Loucy (cell line): ENCODE measurements at regions not wholly inside any gene's neighbourhood (a gene's known extent, or its start where the extent isn't known, plus 50 kb on each side); places are given as distances from the start of the nearest gene placed in this dataset.

Source experiments
- H2AFZ ChIP-seq: fragments of 200-600 bp; sonication (generic); 2 replicates; pipeline ENCODE4 v1.6.0; 2016; ENCODE audit warnings: antibody characterized with exemption, mild to moderate bottlenecking, low read length, moderate library complexity
- H3F3A ChIP-seq: fragments of 200-600 bp; 2 replicates; pipeline ENCODE4 v1.6.0; 2016; ENCODE audit warnings: antibody characterized with exemption, low read depth, mild to moderate bottlenecking
- H3K27me3 ChIP-seq: fragments of 200-600 bp; sonication (generic); 2 replicates; pipeline ENCODE4 v1.6.1; 2014; ENCODE audit warnings: low read length, mild to moderate bottlenecking; ENCODE audit not compliant: insufficient read depth, poor library complexity, severe bottlenecking
- H3K36me3 ChIP-seq: fragments of 200-600 bp; sonication (generic); 2 replicates; pipeline ENCODE4 v1.6.1; 2016; ENCODE audit warnings: low read length; ENCODE audit not compliant: insufficient read depth
- H3K4me1 ChIP-seq: fragments of 200-600 bp; sonication (generic); 2 replicates; pipeline ENCODE4 v1.5.1; 2014; ENCODE audit warnings: low read length, mild to moderate bottlenecking; ENCODE audit not compliant: insufficient read depth, poor library complexity, severe bottlenecking
- H3K4me2 ChIP-seq: fragments of 200-600 bp; sonication (generic); 2 replicates; pipeline ENCODE4 v1.6.0; 2014; ENCODE audit warnings: antibody characterized with exemption, low read length, low read depth, mild to moderate bottlenecking; ENCODE audit not compliant: poor library complexity, severe bottlenecking
- H3K4me3 ChIP-seq: fragments of 200-600 bp; sonication (generic); 2 replicates; pipeline ENCODE4 v1.5.1; 2014; ENCODE audit warnings: low read length, mild to moderate bottlenecking, mixed read lengths; ENCODE audit not compliant: poor library complexity, severe bottlenecking
- H3K79me2 ChIP-seq: fragments of 200-600 bp; sonication (generic); 2 replicates; pipeline ENCODE4 v1.6.1; 2014; ENCODE audit warnings: low read length; ENCODE audit not compliant: insufficient read depth
- H3K9ac ChIP-seq: fragments of 200-600 bp; sonication (generic); 2 replicates; pipeline ENCODE4 v1.6.0; 2014; ENCODE audit warnings: mild to moderate bottlenecking, low read depth, low read length, moderate library complexity; ENCODE audit not compliant: poor library complexity, severe bottlenecking
- H3K9me2 ChIP-seq: fragments of 200-600 bp; sonication (generic); replicated peaks from 2 replicates; pipeline ENCODE4 v1.6.1; 2016; ENCODE audit warnings: low read depth, low read length, mixed read lengths
- H3K9me3 ChIP-seq: fragments of 200-600 bp; sonication (generic); 2 replicates; pipeline ENCODE4 v1.6.1; 2014; ENCODE audit warnings: mild to moderate bottlenecking, antibody characterized with exemption, low read length, low read depth; ENCODE audit not compliant: insufficient read depth
- H4K20me1 ChIP-seq: fragments of 200-600 bp; sonication (generic); 2 replicates; pipeline ENCODE4 v1.6.0; 2014; ENCODE audit warnings: antibody characterized with exemption, low read length, mild to moderate bottlenecking; ENCODE audit not compliant: insufficient read depth, poor library complexity, severe bottlenecking
- EZH2phosphoT487 ChIP-seq: fragments of 200-600 bp; IDR thresholded peaks from 2 replicates; pipeline ENCODE4 v1.6.1; 2018; ENCODE audit warnings: antibody characterized with exemption, mild to moderate bottlenecking, moderate library complexity, borderline replicate concordance
- TF ChIP-seq, protein P1 (sequence below): fragments of 200-600 bp; sonication (generic); conservative IDR thresholded peaks from 2 replicates; pipeline ENCODE4 v1.5.1; 2014; ENCODE audit warnings: mild to moderate bottlenecking, antibody characterized with exemption, low read length

DNA sequence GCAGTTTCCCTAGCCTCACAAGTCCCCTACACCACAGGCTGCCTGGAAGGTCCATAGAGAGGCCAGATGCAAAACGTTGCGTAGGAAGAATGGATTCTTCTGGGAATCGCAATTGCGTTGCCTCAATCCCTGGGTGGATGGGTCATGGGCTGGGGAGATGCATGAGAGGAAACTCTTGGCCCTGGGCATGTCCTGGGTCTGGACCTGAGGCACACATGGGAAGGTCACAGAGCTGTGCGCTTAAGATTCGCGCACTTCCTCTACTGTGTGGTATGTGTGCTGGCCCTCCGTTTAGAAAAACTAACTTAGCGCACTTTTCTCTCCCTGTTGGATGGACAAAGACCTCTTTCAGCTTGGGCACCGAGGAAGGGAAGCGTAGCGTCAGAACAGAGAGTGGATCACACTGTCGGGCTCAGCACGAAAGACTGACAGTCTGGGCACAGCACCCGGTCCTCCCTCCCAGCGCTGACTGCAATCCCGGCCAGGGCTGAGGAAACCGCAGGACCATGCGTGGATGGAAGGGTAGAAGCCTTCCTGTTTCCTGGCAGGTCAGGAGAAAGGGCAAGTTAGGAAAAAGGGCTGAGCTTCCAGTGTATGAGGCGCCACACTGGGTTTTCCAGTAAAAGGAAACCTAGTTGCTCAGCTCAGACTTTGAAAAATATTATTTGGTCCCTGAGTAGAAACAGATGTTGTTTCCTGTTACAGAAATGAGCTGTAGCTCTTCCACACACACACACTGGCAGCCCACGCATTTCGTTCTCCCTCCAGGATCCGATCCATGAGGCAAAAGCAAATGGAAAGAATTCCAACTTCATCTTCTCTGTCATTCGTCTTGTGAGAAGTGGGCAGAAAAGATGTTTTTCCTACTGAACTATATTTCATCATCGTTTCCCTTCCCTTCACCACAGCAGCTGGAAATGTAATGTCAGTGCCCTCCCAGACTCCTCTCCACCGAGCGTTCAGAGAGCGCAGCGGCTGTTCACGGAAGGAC lies 86.0 kb downstream of the ING1 start:
- Histone ChIP-seq H3K4me1 (no peaks in the 10 kb centered on the region), H2AFZ (no peak overlapping the region), H3K79me2 (no peaks in the 10 kb centered on the region), H3K27me3 (no peaks in the 10 kb centered on the region), H3K9ac (no peak overlapping the region), H3K4me3 (no peak overlapping the region), H3K9me2 (no peaks in the 10 kb centered on the region), H3K4me2 (no peak overlapping the region), H3K9me3 (peaks cover 4% of the 10 kb centered on the region; the same call in 1 of the 2 replicates), H4K20me1 (no peaks in the 10 kb centered on the region), H3F3A (no peaks in the 10 kb centered on the region), H3K36me3 (no peaks in the 10 kb centered on the region)
- no peak for TF ChIP-seq EZH2phosphoT487
- TF ChIP-seq, protein P1, sequence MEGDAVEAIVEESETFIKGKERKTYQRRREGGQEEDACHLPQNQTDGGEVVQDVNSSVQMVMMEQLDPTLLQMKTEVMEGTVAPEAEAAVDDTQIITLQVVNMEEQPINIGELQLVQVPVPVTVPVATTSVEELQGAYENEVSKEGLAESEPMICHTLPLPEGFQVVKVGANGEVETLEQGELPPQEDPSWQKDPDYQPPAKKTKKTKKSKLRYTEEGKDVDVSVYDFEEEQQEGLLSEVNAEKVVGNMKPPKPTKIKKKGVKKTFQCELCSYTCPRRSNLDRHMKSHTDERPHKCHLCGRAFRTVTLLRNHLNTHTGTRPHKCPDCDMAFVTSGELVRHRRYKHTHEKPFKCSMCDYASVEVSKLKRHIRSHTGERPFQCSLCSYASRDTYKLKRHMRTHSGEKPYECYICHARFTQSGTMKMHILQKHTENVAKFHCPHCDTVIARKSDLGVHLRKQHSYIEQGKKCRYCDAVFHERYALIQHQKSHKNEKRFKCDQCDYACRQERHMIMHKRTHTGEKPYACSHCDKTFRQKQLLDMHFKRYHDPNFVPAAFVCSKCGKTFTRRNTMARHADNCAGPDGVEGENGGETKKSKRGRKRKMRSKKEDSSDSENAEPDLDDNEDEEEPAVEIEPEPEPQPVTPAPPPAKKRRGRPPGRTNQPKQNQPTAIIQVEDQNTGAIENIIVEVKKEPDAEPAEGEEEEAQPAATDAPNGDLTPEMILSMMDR = no peak

DNA sequence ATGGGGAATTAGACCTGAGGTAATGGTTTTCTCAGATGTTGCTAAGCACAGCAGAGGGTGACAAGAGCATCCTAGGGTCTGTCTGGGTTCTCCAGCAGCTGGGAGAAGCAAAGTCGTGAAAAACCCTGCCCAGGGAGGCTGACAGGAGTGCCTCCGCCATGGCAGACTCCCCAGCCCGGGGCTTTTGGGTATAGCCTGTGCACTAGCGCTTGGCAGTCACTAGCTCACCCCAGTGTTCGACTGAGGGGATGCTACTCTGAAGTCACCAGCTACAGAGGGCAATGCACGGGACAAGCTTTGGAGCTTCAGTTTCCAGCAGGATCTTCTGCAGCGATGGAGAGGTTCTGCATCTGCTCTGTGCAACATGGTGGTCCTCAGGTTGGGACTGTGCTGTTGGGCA lies 87.5 kb downstream of the ING1 start:
- Histone ChIP-seq H3K9ac (no peak overlapping the region), H4K20me1 (no peaks in the 10 kb centered on the region), H2AFZ (no peak overlapping the region), H3K79me2 (no peaks in the 10 kb centered on the region), H3K4me3 (no peak overlapping the region), H3F3A (no peaks in the 10 kb centered on the region), H3K36me3 (no peaks in the 10 kb centered on the region), H3K4me2 (no peak overlapping the region), H3K4me1 (no peaks in the 10 kb centered on the region), H3K27me3 (no peaks in the 10 kb centered on the region), H3K9me2 (no peaks in the 10 kb centered on the region), H3K9me3 (no peaks in the 10 kb centered on the region)
- TF ChIP-seq, protein P1 = no peak; the same call in 1 of the 2 replicates
- TF ChIP-seq EZH2phosphoT487 = no peak

DNA sequence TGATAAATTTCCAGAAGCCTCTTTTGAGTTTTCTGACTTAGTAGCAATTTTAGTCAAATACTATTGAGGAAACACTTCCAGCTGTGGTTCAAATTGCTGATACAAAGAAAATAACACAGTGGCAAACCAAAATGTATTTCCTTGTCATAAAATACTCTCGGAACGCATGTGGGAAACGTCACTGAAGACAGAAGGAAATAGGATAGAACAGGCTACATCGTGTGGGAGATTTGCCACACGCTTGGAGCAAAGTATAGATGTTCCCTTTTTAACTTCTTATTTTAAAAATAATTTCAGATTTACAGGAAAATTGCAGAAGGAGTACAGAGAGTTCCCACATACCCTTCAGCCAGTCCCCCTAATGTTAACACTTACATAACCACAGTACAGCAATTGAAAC lies 88.8 kb downstream of the ING1 start:
- Histone ChIP-seq H2AFZ (no peak overlapping the region), H3K9me3 (no peaks in the 10 kb centered on the region), H3K36me3 (no peaks in the 10 kb centered on the region), H3K9ac (no peak overlapping the region), H3K4me1 (no peaks in the 10 kb centered on the region), H3K27me3 (no peaks in the 10 kb centered on the region), H3K79me2 (no peaks in the 10 kb centered on the region), H3F3A (no peaks in the 10 kb centered on the region), H3K4me2 (no peak overlapping the region), H3K9me2 (no peaks in the 10 kb centered on the region), H3K4me3 (no peak overlapping the region), H4K20me1 (no peaks in the 10 kb centered on the region)
- TF ChIP-seq, protein P1 = no peak
- TF ChIP-seq EZH2phosphoT487 = no peak
